Germinal center (tissue), 1 donor: ENCODE measurements at regions not wholly inside any gene's neighbourhood (a gene's known extent, or its start where the extent isn't known, plus 50 kb on each side); places are given as distances from the start of the nearest gene placed in this dataset.
"Not testable (repeated sequence)": the region's sequence is repeated elsewhere in the genome, so short reads cannot be mapped to it uniquely, and the experiment has no call there.

Experiments
- DNase-seq: peaks from one replicate; pipeline ENCODE4 v3.0.0; 2012; ENCODE audit warnings: mixed read lengths, low spot score

- DNase-seq = no peak
These were observed 288.5 kb downstream of the ASMT start for GRCh38 chrX:1903236-1903935.

GRCh38 chrX:1904663-1905218, 289.9 kb downstream of the ASMT start:
- DNase-seq = no peak

- DNase-seq = no peak
These were observed 291.2 kb downstream of the ASMT start for GRCh38 chrX:1906028-1906427.

GRCh38 chrX:1908996-1909395, 294.1 kb downstream of the ASMT start:
- DNase-seq = not testable (repeated sequence)

- DNase-seq = peak; percentile 19
These were observed 294.8 kb downstream of the ASMT start for GRCh38 chrX:1909419-1910206.

GRCh38 chrX:1910207-1910470, 295.3 kb downstream of the ASMT start:
- DNase-seq = no peak

- DNase-seq = no peak
These were observed 296.7 kb downstream of the ASMT start for GRCh38 chrX:1911401-1912128.

- no peak for DNase-seq
These were observed 297.3 kb downstream of the ASMT start for GRCh38 chrX:1912193-1912592.

GRCh38 chrX:1914606-1915365, 299.9 kb downstream of the ASMT start:
- DNase-seq = no peak

- no peak for DNase-seq
These were observed 303.9 kb downstream of the ASMT start for GRCh38 chrX:1918780-1919179.

GRCh38 chrX:1925053-1925481, 310.2 kb downstream of the ASMT start:
- no peak for DNase-seq

GRCh38 chrX:1928805-1929204, 313.9 kb downstream of the ASMT start:
- no peak for DNase-seq

- no peak for DNase-seq
These were observed 317.4 kb downstream of the ASMT start for GRCh38 chrX:1932231-1932630.

- no peak for DNase-seq
These were observed 319.1 kb downstream of the ASMT start for GRCh38 chrX:1933964-1934363.

GRCh38 chrX:1935805-1936204, 320.9 kb downstream of the ASMT start:
- no peak for DNase-seq

- DNase-seq = no peak
These were observed 323.3 kb downstream of the ASMT start for GRCh38 chrX:1938190-1938589.

- no peak for DNase-seq
These were observed 326.5 kb downstream of the ASMT start for GRCh38 chrX:1941321-1941720.

- no peak for DNase-seq
These were observed 331.0 kb downstream of the ASMT start for GRCh38 chrX:1945879-1946278.

- no peak for DNase-seq
These were observed 332.1 kb downstream of the ASMT start for GRCh38 chrX:1946974-1947373.
